ENCODE measurements at regions not wholly inside any gene's neighbourhood (a gene's known extent, or its start where the extent isn't known, plus 50 kb on each side); places are given as distances from the start of the nearest gene placed in this dataset.

DNA sequence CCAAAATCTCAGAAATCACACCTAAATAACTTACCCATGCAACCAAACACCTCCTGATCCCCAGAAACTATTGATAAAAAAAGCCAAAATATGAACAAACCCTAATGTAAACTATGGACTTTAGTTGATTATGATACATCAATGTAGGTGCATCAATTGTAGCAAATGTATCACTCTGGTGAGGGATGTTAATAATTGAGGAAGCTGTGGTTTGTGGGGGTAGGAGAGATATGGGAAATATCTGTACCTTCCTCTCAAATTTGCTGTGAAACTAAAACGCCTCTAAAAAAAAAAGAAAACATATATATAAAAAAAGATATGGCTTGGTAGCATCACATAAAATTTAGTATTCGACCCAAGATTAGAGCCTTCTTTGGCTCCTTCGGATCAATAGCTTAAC lies 144.3 kb upstream of the CPEB2 start:
- Histone ChIP-seq H3K4me3 (no peak overlapping the region), H2AFZ (replicated peaks) (no peak overlapping the region), H3K9me3 (ENCODE audit: low read depth) (no peaks in the 10 kb centered on the region), H4K20me1 (ENCODE audit: low read depth) (no peaks in the 10 kb centered on the region), H3K4me1 (peaks cover 3% of the 10 kb centered on the region), H3K27me3 (peaks cover 17% of the 10 kb centered on the region), H3K36me3 (no peaks in the 10 kb centered on the region), H3K9ac (no peak overlapping the region), H3K27ac (no peak overlapping the region), H3K79me2 (ENCODE audit: low read depth) (no peaks in the 10 kb centered on the region), H3F3A (ENCODE audit: low read depth) (peaks cover under 1% of the 10 kb centered on the region), H3K4me2 (no peak overlapping the region)
- H3K9me3 Mint-ChIP-seq, result no peaks in the 10 kb centered on the region
- H3K27me3 Mint-ChIP-seq (ENCODE audit: insufficient read depth, low read depth), result peaks cover 6% of the 10 kb centered on the region
- peaks cover 10% of the 10 kb centered on the region for H3K4me1 Mint-ChIP-seq
- no peak overlapping the region for H3K27ac Mint-ChIP-seq
- no peak for DNase-seq (ENCODE audit: low spot score)
- TF ChIP-seq EZH2phosphoT487 (IDR thresholded peaks at IDR 0.05) (no peak), CTCF (IDR thresholded peaks at IDR 0.05) (no peak), EZH2 (IDR thresholded peaks at IDR 0.05) (no peak)
- no peaks in the 10 kb centered on the region for H3K36me3 Mint-ChIP-seq
- no peak overlapping the region for H3K4me3 Mint-ChIP-seq

GRCh38 chr4:14862891-14863290 lies 139.4 kb upstream of the CPEB2 start:
- Mint-ChIP-seq H3K27me3 (ENCODE audit: insufficient read depth, low read depth) (peaks cover 4% of the 10 kb centered on the region), H3K4me3 (no peak overlapping the region), H3K36me3 (no peaks in the 10 kb centered on the region), H3K4me1 (peaks cover 32% of the 10 kb centered on the region), H3K9me3 (no peaks in the 10 kb centered on the region), H3K27ac (no peak overlapping the region)
- Histone ChIP-seq H3K4me3 (no peak overlapping the region), H4K20me1 (ENCODE audit: low read depth) (peaks cover 15% of the 10 kb centered on the region), H3K27me3 (peaks cover 37% of the 10 kb centered on the region), H3K27ac (peak overlapping the region; percentile 33), H3F3A (ENCODE audit: low read depth) (peaks cover 20% of the 10 kb centered on the region), H3K79me2 (ENCODE audit: low read depth) (no peaks in the 10 kb centered on the region), H3K4me2 (peak overlapping the region; percentile 62), H3K9me3 (ENCODE audit: low read depth) (no peaks in the 10 kb centered on the region), H3K36me3 (no peaks in the 10 kb centered on the region), H3K9ac (no peak overlapping the region), H3K4me1 (peaks cover 36% of the 10 kb centered on the region), H2AFZ (replicated peaks) (no peak overlapping the region)
- peak; percentile 57 for DNase-seq (ENCODE audit: low spot score)
- TF ChIP-seq EZH2phosphoT487 (IDR thresholded peaks at IDR 0.05) (no peak), EZH2 (IDR thresholded peaks at IDR 0.05) (no peak)

- TF ChIP-seq EZH2 (IDR thresholded peaks at IDR 0.05) (no peak), EZH2phosphoT487 (IDR thresholded peaks at IDR 0.05) (peak; percentile 99), CTCF (IDR thresholded peaks at IDR 0.05) (no peak)
- Histone ChIP-seq H2AFZ (replicated peaks) (no peak overlapping the region), H3K36me3 (no peaks in the 10 kb centered on the region), H3K4me3 (peak overlapping the region; percentile 16), H3K27me3 (peaks cover 37% of the 10 kb centered on the region), H3F3A (ENCODE audit: low read depth) (peaks cover 28% of the 10 kb centered on the region), H4K20me1 (ENCODE audit: low read depth) (peaks cover 20% of the 10 kb centered on the region), H3K9me3 (ENCODE audit: low read depth) (no peaks in the 10 kb centered on the region), H3K79me2 (ENCODE audit: low read depth) (no peaks in the 10 kb centered on the region), H3K27ac (peak overlapping the region; percentile 33), H3K4me2 (peak overlapping the region; percentile 62), H3K9ac (no peak overlapping the region), H3K4me1 (peaks cover 43% of the 10 kb centered on the region)
- H3K9me3 Mint-ChIP-seq, result no peaks in the 10 kb centered on the region
- peak; percentile 85 for DNase-seq (ENCODE audit: low spot score)
- peaks cover 38% of the 10 kb centered on the region for H3K4me1 Mint-ChIP-seq
- peak overlapping the region; percentile 48 for H3K27ac Mint-ChIP-seq
- peaks cover 4% of the 10 kb centered on the region for H3K27me3 Mint-ChIP-seq (ENCODE audit: insufficient read depth, low read depth)
- H3K36me3 Mint-ChIP-seq, result no peaks in the 10 kb centered on the region
- no peak overlapping the region for H3K4me3 Mint-ChIP-seq
Measured at GRCh38 chr4:14863418-14864364, 138.6 kb upstream of the CPEB2 start.
